Smooth muscle cell (in vitro differentiated cells): ENCODE measurements at regions not wholly inside any gene's neighbourhood (a gene's known extent, or its start where the extent isn't known, plus 50 kb on each side); places are given as distances from the start of the nearest gene placed in this dataset.

Experiments
- DNase-seq: peaks from one replicate; lab custom pipeline; 2025; ENCODE audit not compliant: unreplicated experiment; lab: John Stamatoyannopoulos, UW
- H2AFZ ChIP-seq: fragments of 200-600 bp; sonication (generic); 2 replicates; pipeline ENCODE4 v1.6.0; 2016; ENCODE audit warnings: antibody characterized with exemption, low read depth, mild to moderate bottlenecking
- H3F3A ChIP-seq: fragments of 200-600 bp; sonication (generic); 2 replicates; pipeline ENCODE4 v1.6.0; 2017; ENCODE audit warnings: antibody characterized with exemption, low read depth
- H3K27ac ChIP-seq: fragments of 200-600 bp; sonication (generic); 2 replicates; pipeline ENCODE4 v1.5.1; 2016; ENCODE audit warnings: low read depth, mild to moderate bottlenecking
- H3K27me3 ChIP-seq: fragments of 200-600 bp; sonication (generic); 2 replicates; pipeline ENCODE4 v1.6.1; 2016; ENCODE audit warnings: low read depth, mild to moderate bottlenecking
- H3K36me3 ChIP-seq: fragments of 200-600 bp; sonication (generic); 2 replicates; pipeline ENCODE4 v1.5.1; 2016; ENCODE audit warnings: low read depth
- H3K4me1 ChIP-seq: fragments of 200-600 bp; sonication (generic); 2 replicates; pipeline ENCODE4 v1.5.1; 2016; ENCODE audit warnings: low read depth
- H3K4me2 ChIP-seq: fragments of 200-600 bp; sonication (generic); 2 replicates; pipeline ENCODE4 v1.6.0; 2016; ENCODE audit warnings: mild to moderate bottlenecking
- H3K4me3 ChIP-seq: fragments of 200-600 bp; sonication (generic); 2 replicates; pipeline ENCODE4 v1.5.1; 2016; ENCODE audit warnings: mild to moderate bottlenecking
- H3K79me2 ChIP-seq: fragments of 200-600 bp; sonication (generic); 2 replicates; pipeline ENCODE4 v1.6.0; 2016; ENCODE audit warnings: low read depth, mild to moderate bottlenecking
- H3K9ac ChIP-seq: fragments of 200-600 bp; sonication (generic); 2 replicates; pipeline ENCODE4 v1.6.0; 2016; ENCODE audit warnings: low read depth
- H3K9me3 ChIP-seq: fragments of 200-600 bp; sonication (generic); replicated peaks from 2 replicates; pipeline ENCODE4 v1.5.1; 2016; ENCODE audit warnings: low read depth
- H4K20me1 ChIP-seq: fragments of 200-600 bp; sonication (generic); 2 replicates; pipeline ENCODE4 v1.6.0; 2016; ENCODE audit warnings: low read depth
- WGBS: methylation state at CpG from one replicate; pipeline ENCODE4 v1.1.7; 2016; ENCODE audit warnings: low lambda C conversion rate; 5-methylcytosine and 5-hydroxymethylcytosine counted together
- TF ChIP-seq, protein P1 (sequence below): fragments of 200-600 bp; sonication (generic); IDR thresholded peaks from 2 replicates; pipeline ENCODE4 v1.5.1; 2017; ENCODE audit warnings: borderline replicate concordance, mild to moderate bottlenecking, antibody characterized with exemption; ENCODE audit not compliant: insufficient read depth, poor library complexity, severe bottlenecking

DNA sequence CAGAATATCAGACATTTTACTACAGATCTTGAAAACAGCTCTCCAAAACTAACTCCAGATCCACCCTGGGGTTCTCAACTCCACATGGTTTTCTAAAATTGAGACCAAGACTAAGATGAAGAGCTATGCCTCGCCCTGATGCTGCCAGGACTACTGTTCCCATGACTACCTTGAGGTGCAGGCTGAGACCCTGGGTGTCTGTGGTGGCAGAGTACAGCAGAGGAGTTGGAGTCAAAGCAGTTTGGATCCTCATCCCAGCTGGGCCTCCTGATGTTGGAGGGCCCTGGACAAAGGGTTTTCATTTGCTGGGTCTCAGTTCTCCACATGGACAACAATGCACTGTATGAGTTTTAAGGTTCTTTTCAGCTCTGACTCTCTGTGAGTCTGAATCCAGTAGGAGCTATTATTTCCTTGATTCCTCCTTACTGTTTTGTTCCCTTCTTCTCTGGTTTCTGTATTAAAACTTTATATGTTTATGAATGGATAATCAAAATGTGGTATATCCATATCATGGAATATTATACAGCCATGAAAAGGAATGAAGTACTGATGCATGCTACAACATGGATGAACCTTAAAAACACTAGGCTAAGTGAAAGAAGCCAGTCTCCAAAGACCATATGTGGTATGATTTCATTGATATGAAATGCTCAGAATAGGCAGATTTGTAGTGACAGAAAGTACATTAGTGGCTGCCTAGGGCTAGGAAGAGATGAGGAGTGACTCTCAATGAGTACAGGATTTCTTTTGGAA is 93.0 kb downstream of the CPN2 start:
- TF ChIP-seq, protein P1, sequence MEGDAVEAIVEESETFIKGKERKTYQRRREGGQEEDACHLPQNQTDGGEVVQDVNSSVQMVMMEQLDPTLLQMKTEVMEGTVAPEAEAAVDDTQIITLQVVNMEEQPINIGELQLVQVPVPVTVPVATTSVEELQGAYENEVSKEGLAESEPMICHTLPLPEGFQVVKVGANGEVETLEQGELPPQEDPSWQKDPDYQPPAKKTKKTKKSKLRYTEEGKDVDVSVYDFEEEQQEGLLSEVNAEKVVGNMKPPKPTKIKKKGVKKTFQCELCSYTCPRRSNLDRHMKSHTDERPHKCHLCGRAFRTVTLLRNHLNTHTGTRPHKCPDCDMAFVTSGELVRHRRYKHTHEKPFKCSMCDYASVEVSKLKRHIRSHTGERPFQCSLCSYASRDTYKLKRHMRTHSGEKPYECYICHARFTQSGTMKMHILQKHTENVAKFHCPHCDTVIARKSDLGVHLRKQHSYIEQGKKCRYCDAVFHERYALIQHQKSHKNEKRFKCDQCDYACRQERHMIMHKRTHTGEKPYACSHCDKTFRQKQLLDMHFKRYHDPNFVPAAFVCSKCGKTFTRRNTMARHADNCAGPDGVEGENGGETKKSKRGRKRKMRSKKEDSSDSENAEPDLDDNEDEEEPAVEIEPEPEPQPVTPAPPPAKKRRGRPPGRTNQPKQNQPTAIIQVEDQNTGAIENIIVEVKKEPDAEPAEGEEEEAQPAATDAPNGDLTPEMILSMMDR, result no peak
- Histone ChIP-seq H3K27me3 (no peaks in the 10 kb centered on the region), H3K9me3 (no peaks in the 10 kb centered on the region), H3K79me2 (no peaks in the 10 kb centered on the region), H3K4me2 (no peak overlapping the region), H3K4me3 (no peak overlapping the region), H3K4me1 (peaks cover 4% of the 10 kb centered on the region), H3F3A (no peaks in the 10 kb centered on the region), H3K36me3 (no peaks in the 10 kb centered on the region), H3K9ac (no peak overlapping the region), H4K20me1 (no peaks in the 10 kb centered on the region), H2AFZ (no peak overlapping the region), H3K27ac (no peak overlapping the region)
- WGBS, result 92% methylated on average over 1 of the region's 1 CpG
- no peak for DNase-seq

DNA sequence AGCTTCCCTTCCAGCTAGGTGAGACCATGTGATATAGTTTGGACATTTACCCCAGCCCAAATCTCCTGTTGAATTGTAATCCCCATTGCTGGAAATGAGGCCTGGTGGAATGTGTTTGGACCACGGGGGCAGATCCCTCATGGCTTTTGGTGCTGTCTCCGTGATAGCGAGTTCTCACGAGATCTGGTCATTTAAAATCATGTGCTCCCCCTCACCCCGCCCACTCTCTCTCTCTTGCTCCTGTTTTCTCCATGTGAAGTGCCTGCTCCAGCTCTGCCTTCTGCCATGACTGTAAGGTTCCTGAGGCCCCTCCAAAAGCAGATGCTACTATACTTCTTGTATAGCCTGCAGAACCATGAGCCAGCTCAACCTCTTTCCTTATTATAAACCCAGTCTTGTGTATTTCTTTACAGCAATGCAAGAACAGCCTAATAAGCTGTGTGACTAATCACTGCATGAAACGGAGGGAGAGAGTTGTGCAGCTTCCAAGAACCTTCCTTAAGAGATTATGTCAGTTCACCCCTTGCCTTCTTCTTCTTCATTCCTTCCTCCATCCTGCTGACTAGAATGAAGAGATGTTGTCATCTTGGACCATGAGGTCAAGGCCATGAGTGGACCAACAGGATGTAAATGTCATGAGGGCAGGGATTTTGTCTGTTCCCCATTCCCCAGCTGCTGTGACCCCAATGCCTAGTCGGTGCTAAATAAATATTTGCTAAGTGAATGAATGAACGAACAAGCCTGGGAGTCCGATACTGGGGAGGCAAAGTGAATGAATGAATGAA is 91.0 kb downstream of the CPN2 start:
- Histone ChIP-seq H3F3A (no peaks in the 10 kb centered on the region), H3K4me2 (no peak overlapping the region), H3K79me2 (no peaks in the 10 kb centered on the region), H3K9ac (no peak overlapping the region), H3K36me3 (no peaks in the 10 kb centered on the region), H3K4me3 (no peak overlapping the region), H3K9me3 (no peaks in the 10 kb centered on the region), H3K27me3 (no peaks in the 10 kb centered on the region), H3K27ac (no peak overlapping the region), H4K20me1 (no peaks in the 10 kb centered on the region), H2AFZ (no peak overlapping the region), H3K4me1 (peaks cover 4% of the 10 kb centered on the region)
- WGBS, result 78% methylated on average over 9 of the region's 9 CpGs
- TF ChIP-seq, protein P1, result no peak
- DNase-seq, result no peak

DNA sequence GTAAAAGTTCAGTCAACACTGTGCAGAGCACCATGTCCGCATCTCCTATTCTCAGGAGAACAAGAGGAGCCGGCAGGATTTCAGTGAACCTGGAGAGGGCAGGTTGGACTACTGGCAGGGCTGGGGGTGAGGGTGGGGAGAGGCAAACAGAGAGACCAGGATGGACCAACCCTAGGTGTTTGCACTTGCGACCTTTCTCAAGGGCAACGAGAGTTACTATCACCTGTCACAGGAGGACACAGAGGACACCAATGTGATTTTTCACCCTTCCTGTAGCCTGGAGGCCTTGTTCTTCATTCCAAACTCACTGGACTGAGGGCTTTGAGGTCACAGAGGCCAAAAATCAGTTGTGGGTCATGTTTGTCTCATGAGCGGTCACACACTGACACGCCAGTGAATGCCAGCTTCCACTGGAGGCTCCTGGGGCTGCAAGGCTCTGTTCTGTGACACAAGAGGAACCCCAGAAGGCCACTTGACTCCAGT is 89.5 kb downstream of the CPN2 start:
- no peak overlapping the region for H3K4me3 ChIP-seq
- H3K9ac ChIP-seq, result no peak overlapping the region
- H3K36me3 ChIP-seq, result no peaks in the 10 kb centered on the region
- H4K20me1 ChIP-seq, result no peaks in the 10 kb centered on the region
- WGBS, result 94% methylated on average over 6 of the region's 6 CpGs
- H3K79me2 ChIP-seq, result no peaks in the 10 kb centered on the region
- no peak overlapping the region for H2AFZ ChIP-seq
- no peaks in the 10 kb centered on the region for H3F3A ChIP-seq
- H3K4me1 ChIP-seq, result peaks cover 5% of the 10 kb centered on the region
- no peaks in the 10 kb centered on the region for H3K27me3 ChIP-seq
- no peak overlapping the region for H3K4me2 ChIP-seq
- TF ChIP-seq, protein P1, result no peak
- H3K27ac ChIP-seq, result no peak overlapping the region
- no peak for DNase-seq
- no peaks in the 10 kb centered on the region for H3K9me3 ChIP-seq
